Adrenal gland (tissue), 5 donors: ENCODE measurements at regions not wholly inside any gene's neighbourhood (a gene's known extent, or its start where the extent isn't known, plus 50 kb on each side); places are given as distances from the start of the nearest gene placed in this dataset.

Experiments
- CTCF ChIP-seq, 6 experiments: fragments of 450-650 bp in 4 of 6; fragments of 200-600 bp in 2 of 6; sonication (generic) in 1 of 6; IDR thresholded peaks; 1 replicate in 5 of 6; 2 replicates in 1 of 6; pipeline versions ENCODE4 v1.5.1 to v1.8.0; 2016 to 2021; ENCODE audit warnings: antibody characterized with exemption in 6 of 6, mild to moderate bottlenecking in 2 of 6, moderate library complexity in 1 of 6
- POLR2A ChIP-seq, 2 donors: fragments of 450-650 bp; IDR thresholded peaks; one replicate each; pipeline ENCODE4 v1.6.1; 2017; ENCODE audit warnings: antibody characterized with exemption in 2 of 2, mild to moderate bottlenecking in 2 of 2, moderate library complexity in 1 of 2
- donor health status: DM: no; HTN: no; CAD: no.

GRCh38 chrX:107508925-107509324 is 59.5 kb downstream of the FRMPD3 start:
- TF ChIP-seq CTCF (IDR thresholded peaks at IDR 0.05) (no peak), POLR2A (IDR thresholded peaks at IDR 0.05) (no peak)
